ENCODE measurements at regions not wholly inside any gene's neighbourhood (a gene's known extent, or its start where the extent isn't known, plus 50 kb on each side); places are given as distances from the start of the nearest gene placed in this dataset.
"Not testable (repeated sequence)": the region's sequence is repeated elsewhere in the genome, so short reads cannot be mapped to it uniquely, and the experiment has no call there.

GRCh38 chr9:80970377-80970776 lies 719.0 kb downstream of the TLE1 start:
- TF ChIP-seq POLR2A, CTCF (IDR thresholded peaks at IDR 0.05): not testable (repeated sequence)
